ENCODE measurements at regions not wholly inside any gene's neighbourhood (a gene's known extent, or its start where the extent isn't known, plus 50 kb on each side); places are given as distances from the start of the nearest gene placed in this dataset.

DNA sequence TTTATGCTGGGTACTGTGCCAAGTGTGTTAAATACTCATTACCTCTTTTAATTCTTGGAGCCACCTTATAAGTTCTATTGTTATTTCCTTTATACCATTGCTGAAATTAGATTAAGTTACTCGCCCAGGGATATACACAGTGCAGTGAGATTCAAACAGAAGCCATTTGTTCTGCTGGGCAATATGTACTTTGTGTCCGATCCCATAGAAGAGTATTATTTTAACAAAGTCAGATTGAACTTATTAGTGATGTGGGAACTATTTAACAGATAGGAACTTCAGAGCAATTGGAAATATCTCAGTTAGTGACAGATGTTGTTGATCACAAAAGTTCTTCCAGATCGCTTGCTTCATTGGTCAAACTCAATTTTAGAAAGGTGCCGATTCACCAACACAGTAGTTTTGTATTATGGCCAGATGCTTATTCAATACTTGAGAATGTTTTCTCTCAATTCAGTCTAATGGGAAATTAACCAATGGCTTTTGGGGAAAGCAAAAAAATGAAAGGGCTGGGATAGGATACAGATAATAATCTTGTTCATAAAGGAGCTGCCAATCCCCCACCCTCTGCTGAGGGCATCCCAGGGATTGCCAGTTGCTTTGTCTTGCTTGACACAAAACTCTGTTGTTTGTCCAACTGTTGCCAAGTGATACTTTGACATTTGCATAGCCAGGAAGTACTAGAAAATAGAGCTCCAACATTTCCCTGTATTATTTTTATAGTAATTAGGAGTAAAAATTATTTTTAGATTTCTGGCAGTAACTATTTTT lies 94.8 kb upstream of the SEMA6A start:
- no peaks in the 10 kb centered on the region for H3K27me3 ChIP-seq (replicated peaks; ENCODE audit: control insufficient read depth, insufficient read depth, low read length)
- DNase-seq (ENCODE audit: extremely low read depth, insufficient read length), result no peak
- H3K36me3 ChIP-seq (ENCODE audit: control insufficient read depth, insufficient read depth, low read length), result no peaks in the 10 kb centered on the region
- TF ChIP-seq, protein P1, sequence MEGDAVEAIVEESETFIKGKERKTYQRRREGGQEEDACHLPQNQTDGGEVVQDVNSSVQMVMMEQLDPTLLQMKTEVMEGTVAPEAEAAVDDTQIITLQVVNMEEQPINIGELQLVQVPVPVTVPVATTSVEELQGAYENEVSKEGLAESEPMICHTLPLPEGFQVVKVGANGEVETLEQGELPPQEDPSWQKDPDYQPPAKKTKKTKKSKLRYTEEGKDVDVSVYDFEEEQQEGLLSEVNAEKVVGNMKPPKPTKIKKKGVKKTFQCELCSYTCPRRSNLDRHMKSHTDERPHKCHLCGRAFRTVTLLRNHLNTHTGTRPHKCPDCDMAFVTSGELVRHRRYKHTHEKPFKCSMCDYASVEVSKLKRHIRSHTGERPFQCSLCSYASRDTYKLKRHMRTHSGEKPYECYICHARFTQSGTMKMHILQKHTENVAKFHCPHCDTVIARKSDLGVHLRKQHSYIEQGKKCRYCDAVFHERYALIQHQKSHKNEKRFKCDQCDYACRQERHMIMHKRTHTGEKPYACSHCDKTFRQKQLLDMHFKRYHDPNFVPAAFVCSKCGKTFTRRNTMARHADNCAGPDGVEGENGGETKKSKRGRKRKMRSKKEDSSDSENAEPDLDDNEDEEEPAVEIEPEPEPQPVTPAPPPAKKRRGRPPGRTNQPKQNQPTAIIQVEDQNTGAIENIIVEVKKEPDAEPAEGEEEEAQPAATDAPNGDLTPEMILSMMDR (IDR thresholded peaks at IDR 0.05; ENCODE audit: insufficient read depth, low read length, poor library complexity, severe bottlenecking), result no peak
- no peak overlapping the region for H3K4me3 ChIP-seq (replicated peaks; ENCODE audit: low read depth, low read length)

DNA sequence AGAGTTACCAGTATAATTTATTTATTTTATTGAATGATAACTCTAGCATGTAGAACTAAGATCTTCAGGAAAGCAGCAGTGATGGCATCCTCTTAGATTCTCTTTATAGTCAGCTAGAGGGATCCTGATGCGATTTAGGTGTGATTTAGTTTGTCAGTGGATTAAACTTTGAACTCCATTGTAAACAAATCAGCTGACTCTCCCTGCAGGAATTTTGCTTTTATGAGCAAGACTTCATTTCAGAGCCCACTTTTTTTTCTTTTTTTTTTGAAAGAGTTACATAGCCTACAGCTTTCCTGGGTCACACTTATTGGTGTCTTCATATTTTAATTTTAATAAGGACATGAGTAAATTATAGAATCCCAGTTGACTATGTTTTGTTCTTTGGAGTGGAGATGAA lies 93.8 kb upstream of the SEMA6A start:
- Histone ChIP-seq H3K4me3 (replicated peaks; ENCODE audit: low read depth, low read length) (no peak overlapping the region), H3K27me3 (replicated peaks; ENCODE audit: control insufficient read depth, insufficient read depth, low read length) (no peaks in the 10 kb centered on the region), H3K36me3 (ENCODE audit: control insufficient read depth, insufficient read depth, low read length) (no peaks in the 10 kb centered on the region)
- TF ChIP-seq, protein P1 (IDR thresholded peaks at IDR 0.05; ENCODE audit: insufficient read depth, low read length, poor library complexity, severe bottlenecking), result no peak
- DNase-seq (ENCODE audit: extremely low read depth, insufficient read length), result no peak

DNA sequence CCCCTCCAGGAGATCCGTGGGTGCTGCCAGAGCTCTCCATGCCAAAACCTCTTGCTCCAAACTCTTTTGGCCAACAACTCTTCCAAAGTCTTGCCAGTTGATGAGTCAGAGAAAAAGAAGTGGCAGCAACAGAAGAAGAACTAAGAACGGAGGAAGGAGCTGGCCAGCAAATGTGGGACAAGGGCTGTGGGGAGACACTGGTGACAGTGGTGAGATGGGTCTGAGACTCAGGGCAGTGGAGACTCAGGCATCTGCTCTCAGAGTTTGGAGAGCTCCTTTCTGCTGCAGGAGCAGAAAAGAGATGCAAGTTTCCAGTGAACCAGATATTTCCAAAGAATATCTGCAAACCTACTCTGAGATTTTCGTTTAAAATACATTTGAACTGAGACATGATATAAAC lies 92.3 kb upstream of the SEMA6A start:
- no peaks in the 10 kb centered on the region; the same call in 1 of the 2 replicates for H3K27me3 ChIP-seq (replicated peaks; ENCODE audit: control insufficient read depth, insufficient read depth, low read length)
- H3K36me3 ChIP-seq (ENCODE audit: control insufficient read depth, insufficient read depth, low read length), result no peaks in the 10 kb centered on the region
- no peak for DNase-seq (ENCODE audit: extremely low read depth, insufficient read length)
- no peak overlapping the region for H3K4me3 ChIP-seq (replicated peaks; ENCODE audit: low read depth, low read length)
- TF ChIP-seq, protein P1 (IDR thresholded peaks at IDR 0.05; ENCODE audit: insufficient read depth, low read length, poor library complexity, severe bottlenecking), result no peak

DNA sequence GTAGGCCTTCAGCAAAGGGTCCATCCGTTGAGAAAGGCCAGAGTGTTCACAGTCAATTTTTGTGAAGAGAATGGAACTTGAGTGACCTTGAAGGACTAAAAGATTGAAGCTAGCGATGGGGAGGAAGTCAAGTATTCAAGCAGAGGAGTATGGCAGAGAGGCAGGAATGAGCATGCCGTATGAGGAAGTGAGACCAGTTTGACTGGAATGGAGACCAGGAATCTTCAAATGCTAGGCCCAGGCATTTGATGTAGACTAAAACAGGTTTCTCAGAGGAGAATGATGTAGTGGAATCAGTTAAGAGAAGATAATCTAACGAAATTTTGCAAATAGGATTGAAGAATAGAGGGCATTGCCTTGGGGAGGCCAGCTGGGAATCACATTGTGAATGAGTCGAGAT lies 90.4 kb upstream of the SEMA6A start:
- Histone ChIP-seq H3K27me3 (replicated peaks; ENCODE audit: control insufficient read depth, insufficient read depth, low read length) (no peaks in the 10 kb centered on the region; the same call in 1 of the 2 replicates), H3K4me3 (replicated peaks; ENCODE audit: low read depth, low read length) (no peak overlapping the region), H3K36me3 (ENCODE audit: control insufficient read depth, insufficient read depth, low read length) (no peaks in the 10 kb centered on the region)
- TF ChIP-seq, protein P1 (IDR thresholded peaks at IDR 0.05; ENCODE audit: insufficient read depth, low read length, poor library complexity, severe bottlenecking), result no peak
- no peak for DNase-seq (ENCODE audit: extremely low read depth, insufficient read length)

DNA sequence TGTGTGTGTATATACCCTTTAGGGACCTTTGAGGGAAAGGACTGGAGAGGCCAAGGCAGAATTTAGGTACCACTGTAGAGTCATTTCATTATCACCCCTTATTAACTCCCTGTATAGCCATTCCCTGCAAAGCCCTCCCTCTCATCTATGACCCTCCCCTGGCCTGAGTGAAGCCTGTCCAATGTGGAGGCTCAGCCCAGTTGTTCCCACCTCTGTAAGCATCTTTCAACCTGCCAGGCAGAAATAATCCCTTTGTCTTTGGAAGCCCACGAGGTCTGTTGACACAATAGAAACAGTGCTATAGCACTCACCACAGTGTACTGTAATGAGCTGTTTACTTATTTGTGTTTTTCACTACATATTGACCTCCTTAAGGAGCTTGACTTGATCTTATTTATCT lies 88.5 kb upstream of the SEMA6A start:
- TF ChIP-seq, protein P1 (IDR thresholded peaks at IDR 0.05; ENCODE audit: insufficient read depth, low read length, poor library complexity, severe bottlenecking), result no peak
- Histone ChIP-seq H3K4me3 (replicated peaks; ENCODE audit: low read depth, low read length) (no peak overlapping the region), H3K36me3 (ENCODE audit: control insufficient read depth, insufficient read depth, low read length) (no peaks in the 10 kb centered on the region), H3K27me3 (replicated peaks; ENCODE audit: control insufficient read depth, insufficient read depth, low read length) (no peaks in the 10 kb centered on the region; the same call in 1 of the 2 replicates)
- DNase-seq (ENCODE audit: extremely low read depth, insufficient read length), result no peak

Measured in GM06990 (cell line).